ENCODE measurements at regions not wholly inside any gene's neighbourhood (a gene's known extent, or its start where the extent isn't known, plus 50 kb on each side); places are given as distances from the start of the nearest gene placed in this dataset.

GRCh38 chrX:7242613-7243012, 94.7 kb upstream of the PUDP start:
- TF ChIP-seq EP300 (IDR thresholded peaks at IDR 0.05) (no peak), CTCF (IDR thresholded peaks at IDR 0.05) (no peak), POLR2A (IDR thresholded peaks at IDR 0.05) (no peak)
